ENCODE measurements at regions not wholly inside any gene's neighbourhood (a gene's known extent, or its start where the extent isn't known, plus 50 kb on each side); places are given as distances from the start of the nearest gene placed in this dataset.
A peak's percentile ranks its signal among the peaks of the same experiment; 100 is the strongest.
"Not testable (repeated sequence)": the region's sequence is repeated elsewhere in the genome, so short reads cannot be mapped to it uniquely, and the experiment has no call there.

DNA sequence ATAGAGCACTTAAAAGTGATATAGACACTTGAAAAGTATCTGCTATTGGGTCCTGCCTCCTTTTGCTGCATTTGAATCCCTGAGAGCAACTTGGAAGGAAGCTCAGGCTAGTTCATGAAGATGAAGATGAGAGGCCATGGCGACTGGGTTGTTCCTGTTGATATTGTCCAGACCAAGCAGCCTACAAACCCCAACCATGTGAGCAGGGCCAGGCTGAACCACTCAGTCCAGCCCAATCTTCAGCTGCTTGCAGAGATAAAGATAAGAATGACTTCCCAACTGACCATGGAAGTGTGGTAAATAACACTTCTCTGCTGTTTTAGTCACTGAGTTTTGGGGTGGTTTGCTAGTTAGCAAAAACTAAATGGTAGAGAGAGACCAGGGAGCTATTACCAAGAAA lies 417.6 kb downstream of the SOX11 start:
- no peak for DNase-seq (ENCODE audit: low read depth in 2 of 2)

DNA sequence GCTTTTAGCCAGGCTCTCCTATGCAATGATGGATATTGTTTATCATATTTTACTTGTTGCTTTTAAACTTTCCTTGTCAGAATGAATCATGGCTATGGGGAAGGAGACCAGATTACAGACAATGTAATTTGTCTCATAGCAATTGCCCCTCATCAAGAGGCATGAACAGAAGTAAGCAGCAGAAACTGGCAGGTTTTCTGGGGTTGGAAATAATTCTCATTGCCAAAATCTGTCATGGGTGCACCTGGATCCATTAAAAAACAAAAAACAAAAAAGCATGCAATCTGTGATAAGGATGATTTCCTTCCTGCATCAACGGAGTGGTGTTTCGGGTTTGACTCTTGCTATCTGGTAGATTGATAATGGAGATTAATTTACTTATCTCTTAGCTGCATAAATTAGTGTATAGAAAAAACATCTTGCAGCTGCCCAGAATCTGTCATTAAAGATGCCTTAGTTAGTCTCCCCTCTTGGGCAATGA lies 419.6 kb downstream of the SOX11 start:
- DNase-seq (ENCODE audit: low read depth in 2 of 2): no peak

DNA sequence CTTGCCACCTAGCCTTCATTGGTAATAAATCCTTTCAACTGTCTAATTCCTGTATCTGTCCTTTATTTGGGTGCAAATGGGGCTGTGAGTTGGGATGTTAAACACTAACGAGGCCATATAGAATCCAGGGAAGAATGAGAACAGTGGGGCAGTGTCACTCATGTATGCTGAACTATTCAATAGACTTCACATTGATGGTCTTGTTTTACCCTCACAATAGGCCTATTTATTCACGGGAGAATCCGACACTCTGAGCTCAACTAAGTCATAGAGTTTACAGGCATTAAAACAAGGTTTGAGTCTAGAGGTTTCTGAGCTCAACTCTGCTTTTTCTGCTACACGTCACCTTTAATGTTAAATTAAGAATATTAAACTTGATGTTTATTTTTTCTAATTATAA lies 421.6 kb downstream of the SOX11 start:
- DNase-seq (ENCODE audit: low read depth in 2 of 2): no peak

DNA sequence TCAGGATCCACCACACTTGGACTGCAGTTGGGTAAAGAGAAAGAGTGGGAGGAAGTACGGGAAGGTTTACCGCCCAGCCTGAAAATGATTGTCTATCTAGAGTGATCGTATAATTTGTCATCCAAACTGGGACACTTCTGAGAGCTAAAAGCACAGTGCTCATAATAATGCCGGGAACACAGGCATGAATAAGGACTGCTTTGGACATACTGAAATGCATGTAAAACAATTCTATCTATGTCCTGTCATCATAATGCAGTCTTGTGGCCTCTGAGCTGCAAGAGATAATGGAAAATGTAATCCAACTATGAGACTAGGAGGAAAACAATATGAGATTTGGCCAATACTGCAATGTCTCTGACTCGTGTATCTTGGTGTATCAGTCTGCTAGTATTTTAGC lies 435.5 kb downstream of the SOX11 start:
- no peak for DNase-seq (ENCODE audit: low read depth in 2 of 2)

DNA sequence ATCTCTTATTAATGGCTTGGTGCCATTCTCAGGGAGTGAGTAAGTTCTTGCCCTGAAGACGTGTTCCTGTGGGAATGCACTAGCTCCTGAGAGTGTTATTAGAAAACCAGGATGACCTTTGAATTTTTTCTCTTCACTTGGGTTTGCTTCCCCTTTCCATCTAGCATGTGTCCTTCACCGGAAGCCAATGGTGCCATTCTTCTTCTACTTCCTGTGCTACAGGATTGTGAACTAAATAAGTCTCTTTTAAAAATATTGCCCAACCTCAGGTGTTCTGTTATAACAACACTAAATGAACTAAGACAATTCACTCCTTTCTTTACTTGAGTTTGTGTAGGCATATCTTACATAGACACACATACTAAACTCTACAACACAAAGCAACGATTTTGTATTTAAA lies 447.0 kb downstream of the SOX11 start:
- no peak for DNase-seq (ENCODE audit: low read depth in 2 of 2)

DNA sequence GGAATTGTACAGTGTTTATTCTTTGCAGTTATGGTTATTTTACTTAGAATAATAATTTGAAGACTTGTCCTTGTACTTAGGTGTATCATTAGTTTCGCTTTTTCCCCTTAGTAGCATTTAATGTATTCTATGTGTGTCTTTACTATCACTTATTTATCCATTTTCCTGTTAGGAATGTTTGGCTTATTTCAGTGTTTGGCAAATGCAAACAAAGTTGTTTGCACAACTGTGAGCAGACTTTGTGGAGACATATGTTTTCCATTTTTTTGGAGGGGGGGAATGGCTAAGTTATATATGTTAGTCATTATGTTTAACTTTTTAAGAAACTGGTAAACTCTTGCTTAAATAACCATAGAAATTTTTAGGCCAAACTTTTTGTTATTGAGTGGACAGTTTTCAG lies 447.7 kb downstream of the SOX11 start:
- no peak for DNase-seq (ENCODE audit: low read depth in 2 of 2)

DNA sequence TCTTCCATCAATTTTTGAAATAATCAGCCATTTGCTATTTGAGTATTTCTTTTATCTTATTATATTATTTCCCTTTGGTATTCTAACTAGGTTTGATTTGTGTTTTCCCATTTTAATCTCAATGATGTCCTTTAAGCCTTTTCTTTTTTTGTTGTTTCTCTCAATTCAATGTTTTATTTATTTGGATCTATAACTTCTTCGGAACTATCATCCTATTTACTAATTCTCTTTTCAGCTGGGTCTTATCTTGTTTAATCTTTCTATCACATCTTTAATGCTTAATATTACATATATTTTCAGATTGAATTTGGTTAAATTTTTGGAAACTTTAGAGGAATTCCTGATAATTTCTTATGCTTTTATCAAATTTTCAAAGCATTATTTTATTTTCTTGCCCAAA lies 448.3 kb downstream of the SOX11 start:
- no peak for DNase-seq (ENCODE audit: low read depth in 2 of 2)

DNA sequence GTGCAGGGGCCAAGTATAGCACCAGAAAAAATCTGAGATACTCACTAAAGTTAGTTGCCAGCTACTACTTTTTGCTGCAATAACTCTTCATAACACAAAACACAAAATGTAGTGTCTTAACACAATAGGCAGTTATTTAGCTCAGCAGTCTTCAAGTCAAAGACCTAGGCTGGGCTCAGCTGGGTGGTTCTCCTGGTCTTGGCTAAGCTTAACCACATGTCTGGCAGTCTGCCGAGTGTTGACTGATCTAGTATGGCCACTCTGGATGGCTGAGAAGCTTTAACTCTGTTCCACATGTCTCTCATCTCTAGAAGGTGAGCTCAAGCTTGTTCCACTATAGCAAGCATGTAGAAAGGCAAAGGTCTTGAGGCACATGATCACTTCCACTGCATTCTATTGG lies 451.6 kb downstream of the SOX11 start:
- no peak for DNase-seq (ENCODE audit: low read depth in 2 of 2)

DNA sequence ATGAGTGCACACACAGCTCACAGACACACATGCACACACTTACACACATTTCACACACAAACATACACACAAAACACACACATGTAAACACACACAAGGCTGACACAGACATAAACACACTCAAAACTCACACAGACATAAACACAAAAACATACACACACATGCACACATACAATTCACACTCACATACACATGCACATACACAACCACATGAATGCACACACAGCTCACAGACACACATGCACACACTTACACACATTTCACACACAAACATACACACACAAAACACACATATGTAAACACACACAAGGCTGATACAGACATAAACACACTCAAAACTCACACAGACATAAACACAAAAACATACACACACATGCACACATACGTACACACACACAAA lies 455.0 kb downstream of the SOX11 start:
- DNase-seq (ENCODE audit: low read depth in 2 of 2): not testable (repeated sequence)

DNA sequence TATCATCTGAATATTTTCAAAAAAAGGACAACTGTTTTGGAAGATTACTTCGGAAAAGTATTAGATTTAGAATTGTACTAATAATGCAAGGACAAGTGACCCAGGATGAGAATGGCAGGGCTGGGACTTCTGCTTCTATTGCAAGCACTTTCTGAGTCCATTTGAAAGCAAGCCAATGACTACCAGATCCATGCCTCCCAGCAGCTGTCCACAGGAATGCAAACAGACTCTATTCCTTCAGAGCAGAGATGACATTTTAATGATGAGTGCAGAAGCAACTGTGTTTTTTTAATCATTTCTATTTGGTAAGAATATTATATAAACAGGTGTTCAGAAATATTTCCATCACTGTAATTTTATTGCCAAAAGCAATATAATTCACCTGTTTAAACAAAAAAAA lies 456.7 kb downstream of the SOX11 start:
- no peak for DNase-seq (ENCODE audit: low read depth in 2 of 2)

DNA sequence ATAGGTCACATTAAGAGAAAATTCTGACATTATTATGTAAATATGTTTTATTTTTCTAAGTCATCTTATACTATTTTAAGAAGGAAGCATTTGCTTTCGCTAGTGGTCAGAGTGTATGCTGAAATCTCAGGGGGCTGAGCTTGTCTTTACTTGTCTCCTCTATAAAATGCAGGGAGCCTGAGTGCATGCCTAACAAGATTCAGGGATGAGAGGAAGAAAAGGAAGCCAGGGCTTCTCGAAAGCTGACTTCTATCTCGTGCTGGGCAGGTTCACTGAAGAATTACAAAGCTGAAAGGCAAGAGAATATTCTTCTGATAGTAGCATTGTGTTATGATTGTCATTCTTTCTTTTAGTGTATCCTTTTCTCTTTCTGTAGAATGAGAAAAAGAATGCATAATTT lies 467.4 kb downstream of the SOX11 start:
- DNase-seq (ENCODE audit: low read depth in 2 of 2): no peak

DNA sequence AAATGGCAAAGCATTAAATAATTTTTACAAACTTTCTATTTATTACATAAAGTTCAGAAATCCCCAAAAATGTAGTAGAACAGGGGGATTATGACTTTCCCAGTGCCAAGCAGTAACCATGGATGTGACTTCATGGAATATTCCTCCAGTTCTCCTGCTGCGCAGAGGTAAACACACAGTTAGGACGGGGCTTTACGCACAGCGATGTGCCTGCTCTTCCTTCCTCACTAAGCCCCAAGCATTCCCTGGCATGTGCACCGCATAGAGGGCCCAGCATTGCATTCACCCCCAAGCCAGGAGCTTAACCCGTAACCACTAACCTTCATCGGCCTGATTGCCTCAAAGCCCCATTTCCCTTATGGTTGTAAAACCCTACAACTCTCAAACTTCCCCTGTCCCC lies 471.7 kb downstream of the SOX11 start:
- DNase-seq (ENCODE audit: low read depth in 2 of 2): no peak

DNA sequence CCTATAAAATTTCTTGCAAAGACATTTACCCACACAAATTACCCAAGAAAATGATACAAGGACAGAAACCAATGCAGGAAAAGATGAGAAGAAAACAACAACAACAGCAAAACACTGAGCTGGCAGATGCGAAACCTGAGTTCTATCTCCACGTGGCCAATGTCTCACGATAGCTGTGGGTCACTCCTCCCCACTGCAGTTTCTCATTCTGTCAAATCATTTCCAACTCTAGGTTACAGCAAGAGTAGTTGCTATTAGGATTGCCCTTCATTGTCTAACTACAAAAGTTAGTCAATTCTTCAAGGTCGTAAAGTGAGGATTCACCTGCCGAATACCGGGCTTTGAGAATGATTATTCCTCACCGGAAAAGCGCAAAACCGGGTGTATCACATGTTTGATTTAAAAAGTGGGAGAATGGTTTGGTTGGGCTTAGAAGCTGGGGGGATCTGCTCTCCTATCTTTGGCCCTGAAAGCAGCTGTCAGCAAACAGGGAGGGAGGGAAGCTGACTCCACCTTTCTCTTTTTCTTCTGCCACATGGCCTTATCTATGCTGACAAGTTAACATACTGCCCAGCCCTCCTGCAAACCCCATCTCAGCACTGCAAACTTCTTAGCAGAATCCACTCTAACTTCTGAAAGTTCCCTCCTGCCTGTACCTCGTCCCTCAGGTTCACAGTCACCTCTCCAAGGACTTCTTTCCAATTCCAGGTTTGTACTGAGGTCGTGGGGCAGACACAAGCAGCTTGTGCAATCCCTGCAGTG lies 473.0 kb downstream of the SOX11 start:
- DNase-seq (ENCODE audit: low read depth in 2 of 2): no peak

DNA sequence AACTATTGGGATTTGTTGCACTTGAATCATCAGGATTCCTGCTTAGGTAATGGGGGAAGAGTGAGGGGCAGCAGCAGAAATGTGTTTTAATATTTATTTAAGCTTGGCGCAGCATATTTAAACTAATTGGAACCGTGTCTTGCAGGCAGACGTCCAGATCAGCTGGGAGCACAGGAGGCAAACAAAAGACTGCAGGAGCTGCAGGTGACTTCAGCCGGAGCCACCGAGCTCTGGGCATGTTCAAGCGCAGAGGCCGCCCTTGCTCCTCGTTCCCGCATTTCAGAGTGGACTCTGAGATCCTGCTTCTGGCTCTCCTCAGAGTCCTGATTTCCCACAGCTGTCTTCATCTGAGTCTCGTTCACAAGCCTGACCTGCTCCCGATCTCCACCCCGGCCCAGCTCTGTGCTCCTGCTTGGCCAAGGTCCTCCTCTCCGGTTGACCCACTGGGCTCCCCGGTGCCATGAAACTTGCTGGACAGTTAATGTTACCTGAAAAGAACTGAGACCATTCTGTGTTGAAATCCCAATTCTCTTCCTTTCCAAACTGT lies 475.5 kb downstream of the SOX11 start:
- DNase-seq (ENCODE audit: low read depth in 2 of 2): no peak

DNA sequence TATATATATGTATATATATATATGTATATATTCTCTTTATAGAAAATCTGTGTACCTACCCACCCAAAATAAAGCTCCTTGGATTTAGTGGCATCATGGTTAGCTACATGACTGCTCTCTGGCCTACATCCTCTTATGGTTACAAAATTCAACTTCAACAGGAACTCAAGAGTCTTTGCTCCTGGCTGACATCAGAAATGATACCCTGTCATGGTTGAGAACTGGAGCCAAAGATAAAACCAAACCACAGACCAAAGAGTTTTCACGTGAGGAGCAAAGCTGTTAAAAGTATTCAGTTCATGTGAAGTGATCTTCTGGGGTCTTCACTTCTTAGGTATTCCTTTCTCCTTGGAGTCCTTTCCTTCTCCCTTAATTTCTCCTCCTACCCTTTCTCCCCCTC lies 476.3 kb downstream of the SOX11 start:
- DNase-seq (ENCODE audit: low read depth in 2 of 2): no peak

DNA sequence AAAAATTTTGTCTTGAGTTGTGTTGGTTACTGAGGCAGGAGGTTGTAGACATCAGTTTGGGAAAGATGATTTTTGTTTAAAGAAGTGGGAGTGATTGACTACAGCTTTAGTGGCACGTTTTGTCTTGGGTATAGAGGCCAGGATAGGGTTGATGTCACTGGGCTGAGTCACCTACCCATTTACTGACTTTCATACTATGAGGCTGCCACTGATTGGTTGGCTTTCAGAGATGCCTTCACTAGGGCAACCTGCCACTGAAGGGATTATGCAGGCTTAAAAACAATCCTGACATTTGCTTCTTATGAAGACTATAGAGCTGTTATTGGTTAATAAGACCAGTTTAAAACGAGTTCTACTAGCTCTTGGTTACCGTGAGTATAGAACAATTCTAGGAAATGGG lies 479.1 kb downstream of the SOX11 start:
- no peak for DNase-seq (ENCODE audit: low read depth in 2 of 2)

DNA sequence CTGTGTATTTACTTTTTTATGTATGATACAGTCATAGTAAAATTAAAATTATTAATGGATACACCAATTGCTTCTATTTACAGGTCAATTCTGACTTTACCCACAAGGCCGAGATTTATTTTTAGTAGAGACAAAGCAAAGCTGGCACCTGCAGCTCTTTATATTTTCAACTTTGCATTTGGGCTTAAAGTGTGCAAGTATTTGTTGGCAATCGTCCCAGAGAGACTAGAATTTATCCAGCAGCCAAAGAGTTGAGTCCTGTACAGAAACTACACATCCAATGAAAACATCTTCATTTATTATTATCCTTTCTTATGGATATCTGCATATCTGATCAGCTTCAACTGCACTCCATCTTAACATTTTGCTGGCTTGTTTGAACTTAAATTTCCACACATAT lies 485.6 kb downstream of the SOX11 start:
- DNase-seq (ENCODE audit: low read depth in 2 of 2): no peak

DNA sequence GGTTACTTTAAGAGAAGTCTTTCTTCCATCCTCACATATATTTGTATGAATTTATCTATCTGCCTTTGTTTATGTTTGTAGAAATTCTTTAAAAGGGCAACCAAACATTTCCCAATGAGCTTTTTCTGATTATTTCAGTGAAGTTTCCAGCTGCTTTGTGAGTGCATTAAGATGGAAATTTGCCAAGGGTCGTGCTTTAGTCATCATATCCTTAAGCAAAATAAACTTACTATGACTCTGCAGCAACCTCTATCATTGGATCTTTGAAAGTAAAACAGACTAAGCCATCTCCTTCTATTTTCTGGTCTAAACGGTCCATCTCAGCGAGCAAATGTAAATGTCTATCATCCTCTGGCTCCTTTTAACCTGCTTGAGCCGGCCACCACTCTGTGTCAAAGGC lies 489.3 kb downstream of the SOX11 start:
- peak in 1 of 2 donors; percentile 1 for DNase-seq (ENCODE audit: low read depth in 2 of 2)

DNA sequence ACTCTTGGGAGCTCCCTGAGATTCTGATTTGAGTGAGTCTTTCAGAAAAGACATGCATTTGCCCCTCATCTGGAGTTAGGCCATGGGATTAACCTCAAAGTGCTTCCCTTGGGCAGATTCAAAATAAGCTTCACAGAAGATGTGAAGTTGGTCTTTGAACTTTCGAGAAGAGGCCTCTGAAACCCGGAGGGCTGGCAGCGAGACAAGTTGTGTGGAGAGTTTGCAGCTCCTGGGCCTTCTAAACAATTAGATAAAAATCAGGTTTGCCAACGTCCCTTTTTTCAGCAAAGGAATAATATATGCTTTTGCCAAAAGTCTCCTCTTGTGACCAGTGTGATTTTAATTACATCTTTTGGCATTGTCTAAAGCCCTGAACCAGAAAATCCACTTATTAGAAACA lies 489.7 kb downstream of the SOX11 start:
- DNase-seq (ENCODE audit: low read depth in 2 of 2): no peak

DNA sequence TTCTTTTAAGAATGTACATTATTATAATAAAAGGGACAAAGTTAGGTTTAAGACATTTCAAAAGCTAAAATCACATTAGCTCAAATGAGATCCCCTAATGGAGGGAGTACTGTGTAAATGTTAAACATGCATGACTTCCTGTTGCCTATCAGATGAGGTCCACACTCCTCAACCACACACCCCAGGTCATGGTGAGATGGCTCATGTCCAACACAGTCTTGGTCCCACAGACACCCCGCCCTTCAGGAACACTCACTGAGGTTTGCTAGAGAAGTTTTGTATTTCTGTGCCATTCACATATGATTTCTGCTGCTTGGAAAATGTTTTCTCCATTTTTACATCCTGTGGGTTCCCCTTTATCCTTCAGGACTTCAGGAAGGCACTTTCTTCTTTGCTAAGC lies 491.0 kb downstream of the SOX11 start:
- no peak for DNase-seq (ENCODE audit: low read depth in 2 of 2)

DNA sequence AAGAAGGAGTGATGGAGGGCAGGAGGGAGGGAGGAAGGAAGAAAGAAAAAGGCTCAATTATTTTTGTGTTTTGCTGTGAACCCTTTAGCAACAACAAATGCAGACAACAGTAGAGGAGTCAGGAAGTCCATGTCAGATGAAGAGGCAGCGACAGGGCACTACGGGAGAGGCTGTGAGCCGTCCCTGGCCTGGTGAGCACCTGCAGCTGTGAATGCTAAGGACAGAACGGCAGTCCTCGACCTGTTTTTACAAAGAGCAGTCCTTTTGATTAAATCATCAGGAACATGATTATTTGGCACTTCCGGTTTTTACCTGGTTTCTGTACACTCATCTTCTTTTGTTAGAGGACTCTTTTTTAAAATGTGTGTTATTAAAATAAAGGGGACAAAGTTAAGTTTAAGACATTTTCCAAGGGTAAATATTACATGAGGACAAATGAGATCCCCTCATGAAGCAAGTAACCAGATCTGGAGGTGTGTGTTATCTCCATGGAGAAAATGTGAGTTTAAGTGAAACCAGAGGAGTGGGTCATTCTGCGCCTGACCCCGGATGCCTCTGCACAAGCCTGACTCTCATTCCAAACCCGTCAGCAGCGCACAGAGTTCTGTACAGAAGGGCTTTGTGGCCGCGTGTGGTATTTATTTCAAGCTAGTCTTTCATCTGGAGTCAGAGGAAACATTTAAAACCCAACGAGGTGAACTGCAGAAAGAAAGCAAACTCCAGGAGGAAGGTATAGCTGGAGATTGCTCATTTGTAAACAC lies 492.5 kb downstream of the SOX11 start:
- DNase-seq (ENCODE audit: low read depth in 2 of 2): no peak

DNA sequence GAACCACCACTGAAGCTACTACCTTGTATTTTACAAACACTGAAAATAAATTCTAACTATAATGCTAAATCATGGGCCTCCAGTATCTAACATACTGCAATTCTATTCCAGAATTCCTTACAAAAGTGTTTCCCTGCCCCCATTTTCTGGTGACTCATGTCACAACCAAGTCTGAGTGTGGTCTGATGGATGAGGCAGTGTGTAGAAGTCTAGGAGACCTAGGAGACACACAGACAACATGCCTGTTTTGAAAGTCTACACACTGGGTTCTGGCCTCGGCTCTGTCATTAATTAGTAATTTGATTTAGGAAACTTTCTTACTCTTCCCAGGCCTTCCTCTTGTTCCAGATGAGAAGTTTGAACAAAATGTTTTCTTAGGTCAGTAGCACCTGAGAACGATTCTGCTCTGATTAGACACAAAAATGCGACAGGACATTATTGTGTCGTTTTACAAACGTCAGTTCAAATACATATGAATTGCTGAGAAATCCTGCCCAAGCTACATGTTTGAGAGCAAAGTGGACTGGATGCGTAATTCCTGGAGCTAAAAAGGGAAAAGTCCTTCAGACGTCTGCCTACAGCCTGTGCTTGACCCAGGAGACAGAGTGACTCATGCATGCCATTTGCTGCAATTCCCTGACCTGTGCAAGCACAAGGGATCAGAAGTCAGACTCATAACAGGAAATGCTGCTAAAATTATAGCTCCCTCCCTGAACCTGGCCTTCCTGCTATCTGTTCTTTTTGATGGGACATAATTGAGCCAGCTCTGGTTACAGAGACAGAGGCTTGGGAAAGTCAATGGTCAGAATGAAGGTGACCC lies 494.4 kb downstream of the SOX11 start:
- peak in 1 of 2 donors; percentile 0 for DNase-seq (ENCODE audit: low read depth in 2 of 2)
